Mucosa of descending colon (tissue), 3 donors: ENCODE measurements at regions not wholly inside any gene's neighbourhood (a gene's known extent, or its start where the extent isn't known, plus 50 kb on each side); places are given as distances from the start of the nearest gene placed in this dataset.
"Not testable (repeated sequence)": the region's sequence is repeated elsewhere in the genome, so short reads cannot be mapped to it uniquely, and the experiment has no call there.

Experiments used
- ATAC-seq: fragments of 200-7000 bp; cut with Tn5 transposase; one replicate; pipeline ENCODE4 v1.9.1; 2020; ENCODE audit warnings: mild to moderate bottlenecking, moderate library complexity
- DNase-seq, 3 donors: peaks; one replicate each; pipeline ENCODE4 v3.0.0-alpha.2; 2020
- H3K36me3 ChIP-seq: fragments of 200-600 bp; one replicate; pipeline ENCODE4 v1.8.0; 2021; ENCODE audit warnings: low read depth, mild to moderate bottlenecking
- H3K4me1 ChIP-seq: fragments of 200-600 bp; one replicate; pipeline ENCODE4 v1.8.0; 2021; ENCODE audit warnings: low read depth, mild to moderate bottlenecking
- H3K4me3 ChIP-seq: fragments of 200-600 bp; one replicate; pipeline ENCODE4 v1.8.0; 2021; ENCODE audit warnings: mild to moderate bottlenecking
- H3K9me3 ChIP-seq: fragments of 200-600 bp; one replicate; pipeline ENCODE4 v1.8.0; 2021; ENCODE audit warnings: mild to moderate bottlenecking
- CTCF ChIP-seq: fragments of 200-600 bp; IDR thresholded peaks from one replicate; pipeline ENCODE4 v1.8.0; 2022; ENCODE audit warnings: antibody characterized with exemption, mild to moderate bottlenecking
- intact Hi-C, 2 donors: fragments of 100-400 bp; cut with DNase I in 1 of 2; cut with micrococcal nuclease in 1 of 2; formaldehyde crosslinking; loops; one replicate each; pipeline versions ENCODE4 v1.11.0 to v1.11.1; 2022; cut with DNase I, micrococcal nuclease
- donor health status: DM: no; HTN: no; CAD: no; lungs with moderate emphysema.
- donor health status: DM: no; HTN: no; CAD: no.
- donor health status: DM: no; HTN: yes; CAD: no.

DNA sequence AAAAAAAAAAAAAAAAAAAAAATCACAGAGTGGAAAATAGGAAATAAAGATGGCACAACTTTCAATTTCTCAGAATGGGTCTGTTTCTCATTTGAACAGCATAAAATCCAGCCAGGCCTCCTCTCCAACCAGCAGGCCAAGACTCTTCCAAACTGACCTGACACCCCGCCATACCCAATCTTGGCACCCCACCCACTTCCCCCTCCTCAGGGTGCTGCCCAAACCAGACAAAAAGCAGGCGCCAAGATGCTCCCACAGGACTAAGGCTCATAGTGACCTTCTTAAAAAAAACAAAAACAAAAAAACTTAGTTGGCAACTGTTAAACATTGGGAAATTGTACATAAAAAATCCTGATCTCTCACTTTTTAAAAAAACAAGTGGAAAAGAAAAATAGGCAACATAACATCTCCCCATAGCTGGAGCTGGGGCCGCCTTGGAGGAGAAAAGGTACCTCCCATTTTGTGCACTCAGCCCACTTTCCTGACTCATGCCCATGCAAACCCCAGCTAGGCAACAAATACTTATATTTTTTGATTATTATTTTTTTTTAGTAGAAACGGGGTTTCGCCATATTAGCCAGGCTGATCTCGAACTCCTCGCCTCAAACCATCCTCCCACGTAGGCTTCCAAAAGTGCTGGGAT is 205.9 kb downstream of the NPIPA8 start:
- intact Hi-C loops, H3K4me1 ChIP-seq, H3K36me3 ChIP-seq, H3K4me3 ChIP-seq, DNase-seq, H3K9me3 ChIP-seq, ATAC-seq: not testable (repeated sequence)

- H3K36me3 ChIP-seq, H3K9me3 ChIP-seq, H3K4me3 ChIP-seq, intact Hi-C loops, ATAC-seq, DNase-seq, H3K4me1 ChIP-seq: not testable (repeated sequence)
These were observed 209.5 kb downstream of the NPIPA8 start for GRCh38 chr16:18127033-18127432.

- ATAC-seq, H3K4me3 ChIP-seq, intact Hi-C loops, H3K36me3 ChIP-seq, H3K4me1 ChIP-seq, DNase-seq, H3K9me3 ChIP-seq: not testable (repeated sequence)
These were observed 217.4 kb downstream of the NPIPA8 start for GRCh38 chr16:18119092-18119491.

- H3K36me3 ChIP-seq, ATAC-seq, H3K4me1 ChIP-seq, intact Hi-C loops, DNase-seq, H3K4me3 ChIP-seq, H3K9me3 ChIP-seq: not testable (repeated sequence)
These were observed 217.9 kb downstream of the NPIPA8 start for GRCh38 chr16:18118684-18119083.

GRCh38 chr16:18118071-18118470 is 218.5 kb downstream of the NPIPA8 start:
- H3K4me1 ChIP-seq, H3K36me3 ChIP-seq, intact Hi-C loops, H3K4me3 ChIP-seq, ATAC-seq, H3K9me3 ChIP-seq, DNase-seq: not testable (repeated sequence)

DNA sequence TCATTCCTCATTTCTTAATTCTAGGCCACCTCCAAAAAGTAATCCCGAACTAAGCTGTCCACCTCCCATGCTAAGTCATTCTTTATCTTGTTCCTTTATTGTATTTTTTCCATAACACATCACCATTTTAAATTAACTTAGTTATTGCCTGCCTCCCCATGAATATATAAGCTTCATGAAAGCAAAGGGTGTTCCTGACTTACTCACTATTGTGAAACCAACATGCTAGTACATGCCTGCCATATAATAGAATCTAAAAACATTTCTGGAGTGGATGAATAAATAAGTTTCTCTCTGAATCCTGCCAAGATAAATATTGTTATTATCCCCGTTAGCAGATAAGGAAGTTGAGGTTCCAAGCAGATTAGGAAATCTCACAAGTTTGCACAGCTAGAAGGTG is 232.1 kb downstream of the NPIPA8 start:
- H3K36me3 ChIP-seq, H3K4me3 ChIP-seq, DNase-seq, intact Hi-C loops, ATAC-seq, H3K4me1 ChIP-seq, H3K9me3 ChIP-seq: not testable (repeated sequence)

DNA sequence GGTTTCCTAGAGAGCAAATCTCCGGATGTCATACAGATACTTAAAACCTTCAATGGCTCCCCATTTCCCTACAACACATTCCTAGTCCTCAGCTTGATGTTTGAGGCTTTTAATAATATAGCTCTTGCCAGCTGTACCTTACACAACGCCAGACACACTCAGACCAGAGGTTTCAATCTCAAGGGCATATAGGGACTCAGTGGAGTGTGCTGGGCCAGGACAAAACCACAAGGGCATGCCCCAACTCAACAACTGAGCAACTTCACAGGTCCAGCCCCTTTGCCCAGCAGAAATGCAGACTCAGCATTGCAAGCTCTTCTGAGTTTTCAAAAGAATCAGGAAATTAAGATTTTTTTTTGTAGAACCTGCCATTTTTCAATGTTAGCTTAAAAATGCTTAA is 235.5 kb downstream of the NPIPA8 start:
- ATAC-seq, H3K9me3 ChIP-seq, H3K4me3 ChIP-seq, DNase-seq, H3K4me1 ChIP-seq, H3K36me3 ChIP-seq, intact Hi-C loops: not testable (repeated sequence)

DNA sequence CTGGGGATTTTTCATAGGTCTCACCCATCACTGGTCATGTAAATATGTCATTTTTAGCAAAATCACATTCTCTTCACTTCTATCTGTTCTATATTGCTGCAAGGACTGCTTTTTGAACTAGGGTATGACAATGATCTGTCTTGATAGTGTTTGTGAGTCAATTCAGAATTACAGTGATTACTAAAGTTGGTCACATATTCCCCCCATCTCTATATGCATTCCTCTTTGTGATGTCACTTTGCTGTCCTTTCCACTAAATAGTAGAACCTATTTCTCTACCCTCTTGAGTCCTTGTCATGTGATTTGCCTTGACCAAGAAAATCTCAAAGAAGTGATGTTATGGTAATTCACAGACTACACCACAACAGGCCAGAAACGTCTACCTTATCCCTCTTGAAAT is 243.9 kb downstream of the NPIPA8 start:
- H3K4me3 ChIP-seq, H3K4me1 ChIP-seq, intact Hi-C loops, H3K9me3 ChIP-seq, DNase-seq, H3K36me3 ChIP-seq, ATAC-seq: not testable (repeated sequence)

- DNase-seq, H3K36me3 ChIP-seq, ATAC-seq, intact Hi-C loops, H3K4me3 ChIP-seq, H3K9me3 ChIP-seq, H3K4me1 ChIP-seq: not testable (repeated sequence)
These were observed 255.7 kb downstream of the NPIPA8 start for GRCh38 chr16:18080658-18081363.

GRCh38 chr16:18077910-18078309 is 258.6 kb downstream of the NPIPA8 start:
- H3K9me3 ChIP-seq, H3K36me3 ChIP-seq, ATAC-seq, H3K4me3 ChIP-seq, H3K4me1 ChIP-seq, DNase-seq, intact Hi-C loops: not testable (repeated sequence)

GRCh38 chr16:18072161-18072560 is 264.4 kb downstream of the NPIPA8 start:
- TF ChIP-seq CTCF: no peak
- H3K9me3 ChIP-seq: no peaks in the 10 kb centered on the region
- intact Hi-C loops: no loop called here
- DNase-seq: no peak
- H3K4me3 ChIP-seq: no peak overlapping the region
- no peak for ATAC-seq
- H3K36me3 ChIP-seq: no peaks in the 10 kb centered on the region
- H3K4me1 ChIP-seq: no peaks in the 10 kb centered on the region
